GM23248 (cell line): ENCODE measurements at regions not wholly inside any gene's neighbourhood (a gene's known extent, or its start where the extent isn't known, plus 50 kb on each side); places are given as distances from the start of the nearest gene placed in this dataset.

Source experiments
- EZH2 ChIP-seq: fragments of 200-600 bp; sonication (generic); IDR thresholded peaks from 2 replicates; pipeline ENCODE4 v1.6.1; 2018; ENCODE audit warnings: antibody characterized with exemption, mild to moderate bottlenecking; ENCODE audit not compliant: insufficient read depth, poor library complexity, severe bottlenecking
- EZH2phosphoT487 ChIP-seq: fragments of 200-600 bp; sonication (generic); IDR thresholded peaks from 2 replicates; pipeline ENCODE4 v1.6.1; 2018; ENCODE audit warnings: antibody characterized with exemption, moderate library complexity, mild to moderate bottlenecking, low read depth; ENCODE audit not compliant: insufficient read depth

- TF ChIP-seq EZH2phosphoT487 (no peak), EZH2 (no peak)
These were observed 104.2 kb downstream of the SNX18 start for GRCh38 chr5:54621709-54622108.
